ENCODE measurements at regions not wholly inside any gene's neighbourhood (a gene's known extent, or its start where the extent isn't known, plus 50 kb on each side); places are given as distances from the start of the nearest gene placed in this dataset.
A peak's percentile ranks its signal among the peaks of the same experiment; 100 is the strongest.
"Not testable (repeated sequence)": the region's sequence is repeated elsewhere in the genome, so short reads cannot be mapped to it uniquely, and the experiment has no call there.

- not testable (repeated sequence) for H3K4me2 ChIP-seq (ENCODE audit: insufficient read depth, low read length, poor library complexity, severe bottlenecking); H3K14ac ChIP-seq (ENCODE audit: low read length); H2BK5ac ChIP-seq (ENCODE audit: low read length); H3K23ac ChIP-seq (ENCODE audit: low read depth, low read length, poor library complexity); H4K91ac ChIP-seq (ENCODE audit: low read depth, low read length, poor library complexity); H3K9me3 ChIP-seq (replicated peaks in 1 of 2; ENCODE audit: control insufficient read depth in 2 of 2, insufficient read depth in 1 of 2, low read depth in 1 of 2, low read length in 2 of 2); H2BK120ac ChIP-seq (ENCODE audit: low read depth, low read length); H2BK12ac ChIP-seq (ENCODE audit: low read length); H4K8ac ChIP-seq (ENCODE audit: low read depth, low read length); H2AFZ ChIP-seq (ENCODE audit: low read length); H3K4me1 ChIP-seq (ENCODE audit: control insufficient read depth in 2 of 2, insufficient read depth in 1 of 2, low read depth in 1 of 2, low read length in 2 of 2); H3K27ac ChIP-seq (replicated peaks; ENCODE audit: low read length); H2BK15ac ChIP-seq (ENCODE audit: low read length); H3K4me3 ChIP-seq (ENCODE audit: low read length in 2 of 2); H3K18ac ChIP-seq (ENCODE audit: low read length); DNase-seq (ENCODE audit: low spot score); H2AK5ac ChIP-seq (ENCODE audit: low read depth, low read length); H3K9ac ChIP-seq (ENCODE audit: low read depth, low read length, poor library complexity); H3K4ac ChIP-seq (ENCODE audit: low read length); H3K79me1 ChIP-seq (ENCODE audit: low read depth, low read length); H3K27me3 ChIP-seq (ENCODE audit: control insufficient read depth in 3 of 3, insufficient read depth in 3 of 3, low read depth in 1 of 3, low read length in 3 of 3)
- no CpG with 5 or more reads among the region's 18 CpGs for WGBS, 2 donors (ENCODE audit: extremely low coverage in 2 of 2, insufficient read length in 2 of 2, insufficient replicate concordance in 1 of 2)
- H3K36me3 ChIP-seq (replicated peaks in 1 of 2; ENCODE audit: control insufficient read depth in 2 of 2, insufficient read depth in 2 of 2, low read length in 2 of 2), result peaks cover 0 to 40% of the 10 kb centered on the region in 2 donors
Measured at GRCh38 chr17:20895426-20895825, 147.4 kb downstream of the USP22 start.

GRCh38 chr17:20896153-20896649 is 146.6 kb downstream of the USP22 start:
- Histone ChIP-seq H3K9me3 (replicated peaks in 1 of 2; ENCODE audit: control insufficient read depth in 2 of 2, insufficient read depth in 1 of 2, low read depth in 1 of 2, low read length in 2 of 2) (no peaks in the 10 kb centered on the region), H3K14ac (ENCODE audit: low read length) (no peak overlapping the region), H3K4me2 (ENCODE audit: insufficient read depth, low read length, poor library complexity, severe bottlenecking) (no peak overlapping the region), H3K79me1 (ENCODE audit: low read depth, low read length) (no peaks in the 10 kb centered on the region), H3K9ac (ENCODE audit: low read depth, low read length, poor library complexity) (peak overlapping the region; percentile 72), H3K36me3 (replicated peaks in 1 of 2; ENCODE audit: control insufficient read depth in 2 of 2, insufficient read depth in 2 of 2, low read length in 2 of 2) (peaks cover 0 to 42% of the 10 kb centered on the region in 2 donors), H2BK5ac (ENCODE audit: low read length) (no peak overlapping the region), H3K23ac (ENCODE audit: low read depth, low read length, poor library complexity) (no peak overlapping the region), H4K8ac (ENCODE audit: low read depth, low read length) (no peak overlapping the region), H2BK120ac (ENCODE audit: low read depth, low read length) (no peak overlapping the region), H3K27ac (replicated peaks; ENCODE audit: low read length) (no peak overlapping the region), H3K4ac (ENCODE audit: low read length) (no peak overlapping the region), H3K4me1 (ENCODE audit: control insufficient read depth in 2 of 2, insufficient read depth in 1 of 2, low read depth in 1 of 2, low read length in 2 of 2) (peaks cover 0 to 2% of the 10 kb centered on the region in 2 donors), H3K18ac (ENCODE audit: low read length) (no peak overlapping the region), H2BK15ac (ENCODE audit: low read length) (no peak overlapping the region), H2AFZ (ENCODE audit: low read length) (no peak overlapping the region), H4K91ac (ENCODE audit: low read depth, low read length, poor library complexity) (no peak overlapping the region), H3K4me3 (ENCODE audit: low read length in 2 of 2) (no peak overlapping the region), H2BK12ac (ENCODE audit: low read length) (no peak overlapping the region), H3K27me3 (ENCODE audit: control insufficient read depth in 3 of 3, insufficient read depth in 3 of 3, low read depth in 1 of 3, low read length in 3 of 3) (no peaks in the 10 kb centered on the region), H2AK5ac (ENCODE audit: low read depth, low read length) (no peak overlapping the region)
- no CpG with 5 or more reads among the region's 30 CpGs for WGBS, 2 donors (ENCODE audit: extremely low coverage in 2 of 2, insufficient read length in 2 of 2, insufficient replicate concordance in 1 of 2)
- no peak for DNase-seq (ENCODE audit: low spot score)

- DNase-seq (ENCODE audit: low spot score), result peak; percentile 30
- H3K36me3 ChIP-seq (replicated peaks in 1 of 2; ENCODE audit: control insufficient read depth in 2 of 2, insufficient read depth in 2 of 2, low read length in 2 of 2), result peaks cover 0 to 62% of the 10 kb centered on the region in 2 donors
- not testable (repeated sequence) for H3K4ac ChIP-seq (ENCODE audit: low read length); H2BK15ac ChIP-seq (ENCODE audit: low read length); H3K14ac ChIP-seq (ENCODE audit: low read length); H4K91ac ChIP-seq (ENCODE audit: low read depth, low read length, poor library complexity); H3K4me2 ChIP-seq (ENCODE audit: insufficient read depth, low read length, poor library complexity, severe bottlenecking); H3K27me3 ChIP-seq (ENCODE audit: control insufficient read depth in 3 of 3, insufficient read depth in 3 of 3, low read depth in 1 of 3, low read length in 3 of 3); H3K9ac ChIP-seq (ENCODE audit: low read depth, low read length, poor library complexity); H3K18ac ChIP-seq (ENCODE audit: low read length); H2BK5ac ChIP-seq (ENCODE audit: low read length); H2AK5ac ChIP-seq (ENCODE audit: low read depth, low read length); H3K4me3 ChIP-seq (ENCODE audit: low read length in 2 of 2); H2AFZ ChIP-seq (ENCODE audit: low read length); H3K9me3 ChIP-seq (replicated peaks in 1 of 2; ENCODE audit: control insufficient read depth in 2 of 2, insufficient read depth in 1 of 2, low read depth in 1 of 2, low read length in 2 of 2); H2BK120ac ChIP-seq (ENCODE audit: low read depth, low read length); H3K4me1 ChIP-seq (ENCODE audit: control insufficient read depth in 2 of 2, insufficient read depth in 1 of 2, low read depth in 1 of 2, low read length in 2 of 2); H3K23ac ChIP-seq (ENCODE audit: low read depth, low read length, poor library complexity); H2BK12ac ChIP-seq (ENCODE audit: low read length); H4K8ac ChIP-seq (ENCODE audit: low read depth, low read length); H3K27ac ChIP-seq (replicated peaks; ENCODE audit: low read length); H3K79me1 ChIP-seq (ENCODE audit: low read depth, low read length)
- no CpG with 5 or more reads among the region's 5 CpGs for WGBS, 2 donors (ENCODE audit: extremely low coverage in 2 of 2, insufficient read length in 2 of 2, insufficient replicate concordance in 1 of 2)
Measured at GRCh38 chr17:20898726-20899125, 144.1 kb downstream of the USP22 start.

GRCh38 chr17:20902496-20902895 is 140.3 kb downstream of the USP22 start:
- not testable (repeated sequence) for DNase-seq (ENCODE audit: low spot score); H3K79me1 ChIP-seq (ENCODE audit: low read depth, low read length); H3K4me2 ChIP-seq (ENCODE audit: insufficient read depth, low read length, poor library complexity, severe bottlenecking); H3K9me3 ChIP-seq (replicated peaks in 1 of 2; ENCODE audit: control insufficient read depth in 2 of 2, insufficient read depth in 1 of 2, low read depth in 1 of 2, low read length in 2 of 2); H3K9ac ChIP-seq (ENCODE audit: low read depth, low read length, poor library complexity); H3K4me1 ChIP-seq (ENCODE audit: control insufficient read depth in 2 of 2, insufficient read depth in 1 of 2, low read depth in 1 of 2, low read length in 2 of 2); H3K14ac ChIP-seq (ENCODE audit: low read length); H2BK120ac ChIP-seq (ENCODE audit: low read depth, low read length); H2BK5ac ChIP-seq (ENCODE audit: low read length); H2AK5ac ChIP-seq (ENCODE audit: low read depth, low read length); H3K18ac ChIP-seq (ENCODE audit: low read length); H4K8ac ChIP-seq (ENCODE audit: low read depth, low read length); H3K4ac ChIP-seq (ENCODE audit: low read length); H2BK15ac ChIP-seq (ENCODE audit: low read length); H3K27ac ChIP-seq (replicated peaks; ENCODE audit: low read length); H3K4me3 ChIP-seq (ENCODE audit: low read length in 2 of 2); H2BK12ac ChIP-seq (ENCODE audit: low read length); H3K23ac ChIP-seq (ENCODE audit: low read depth, low read length, poor library complexity); H2AFZ ChIP-seq (ENCODE audit: low read length); H3K27me3 ChIP-seq (ENCODE audit: control insufficient read depth in 3 of 3, insufficient read depth in 3 of 3, low read depth in 1 of 3, low read length in 3 of 3); H4K91ac ChIP-seq (ENCODE audit: low read depth, low read length, poor library complexity)
- WGBS, 2 donors (ENCODE audit: extremely low coverage in 2 of 2, insufficient read length in 2 of 2, insufficient replicate concordance in 1 of 2), result no CpG with 5 or more reads among the region's 17 CpGs
- H3K36me3 ChIP-seq (replicated peaks in 1 of 2; ENCODE audit: control insufficient read depth in 2 of 2, insufficient read depth in 2 of 2, low read length in 2 of 2), result peaks cover 0 to 52% of the 10 kb centered on the region in 2 donors
